HG03064 (cell line): ENCODE measurements at regions not wholly inside any gene's neighbourhood (a gene's known extent, or its start where the extent isn't known, plus 50 kb on each side); places are given as distances from the start of the nearest gene placed in this dataset.
"Not testable (repeated sequence)": the region's sequence is repeated elsewhere in the genome, so short reads cannot be mapped to it uniquely, and the experiment has no call there.

ENCODE experiments used
- ATAC-seq: cut with Tn5 transposase; IDR thresholded peaks from one replicate; pipeline ENCODE4 v1.9.1; 2021; ENCODE audit warnings: low read depth; ENCODE audit not compliant: unreplicated experiment

DNA sequence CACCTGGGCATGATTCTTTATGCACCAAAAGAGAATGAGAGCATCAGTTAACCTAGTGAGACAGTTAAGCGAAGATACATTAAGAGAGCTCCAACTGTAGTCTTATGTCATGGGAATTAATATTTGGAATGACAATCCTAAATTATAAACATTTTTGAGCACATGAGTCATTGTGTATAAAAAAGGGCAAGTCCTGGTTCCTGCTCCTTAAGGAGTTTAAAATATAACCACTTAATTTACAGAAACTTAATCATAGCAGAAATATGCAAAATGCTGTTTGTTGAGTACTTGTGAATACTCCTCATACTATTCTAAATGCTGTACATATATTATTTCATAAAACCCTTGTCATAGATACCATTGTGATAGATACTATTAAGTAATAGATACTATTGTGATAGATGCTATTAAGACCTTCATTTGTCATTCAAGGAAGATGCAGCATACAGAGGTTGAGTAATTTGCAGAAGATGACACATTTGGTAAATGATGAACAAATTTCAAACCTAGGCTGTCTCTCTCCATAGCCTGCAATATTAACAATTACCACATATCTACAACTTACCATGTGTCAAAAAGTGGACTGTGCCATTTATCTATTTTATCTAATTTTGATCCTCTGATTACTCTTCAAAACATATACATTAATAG, 301.0 kb downstream of the TBC1D4 start:
- no peak for ATAC-seq

DNA sequence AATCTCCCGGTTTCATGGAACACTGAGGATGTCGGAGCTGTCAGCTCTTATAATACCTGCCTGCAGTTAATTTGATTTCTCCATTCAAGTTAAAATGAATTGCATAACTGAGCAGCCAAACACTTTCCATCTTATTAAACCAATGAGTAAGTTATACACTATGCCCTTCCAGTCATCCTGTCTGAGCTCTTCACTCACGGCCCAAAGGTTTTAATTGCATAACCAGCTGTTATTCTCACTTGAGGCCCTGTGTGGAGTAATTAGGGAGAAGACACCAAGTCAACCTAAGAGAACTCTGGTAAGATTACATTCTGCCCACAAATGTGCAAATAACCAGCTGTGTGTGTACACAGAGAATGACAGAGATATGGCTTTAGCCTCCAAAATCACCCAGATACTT, 303.5 kb downstream of the TBC1D4 start:
- no peak for ATAC-seq

DNA sequence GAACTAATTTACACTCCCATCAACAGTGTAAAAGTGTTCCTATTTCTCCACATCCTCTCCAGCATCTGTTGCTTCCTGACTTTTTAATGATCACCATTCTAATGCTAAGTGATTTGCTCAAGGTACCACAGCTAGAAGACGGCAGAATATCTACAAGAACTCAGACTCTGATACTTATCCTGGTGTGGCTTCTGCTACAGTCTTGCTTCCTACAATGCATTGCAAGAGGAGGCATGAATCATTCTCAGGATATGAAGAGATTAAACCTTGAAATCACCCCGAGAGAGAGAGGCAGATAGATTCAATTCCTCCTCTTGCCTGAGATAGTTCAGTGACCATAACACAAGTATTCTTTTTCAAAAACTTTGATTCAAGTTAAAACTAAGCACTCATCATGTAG, 306.4 kb downstream of the TBC1D4 start:
- ATAC-seq = no peak

DNA sequence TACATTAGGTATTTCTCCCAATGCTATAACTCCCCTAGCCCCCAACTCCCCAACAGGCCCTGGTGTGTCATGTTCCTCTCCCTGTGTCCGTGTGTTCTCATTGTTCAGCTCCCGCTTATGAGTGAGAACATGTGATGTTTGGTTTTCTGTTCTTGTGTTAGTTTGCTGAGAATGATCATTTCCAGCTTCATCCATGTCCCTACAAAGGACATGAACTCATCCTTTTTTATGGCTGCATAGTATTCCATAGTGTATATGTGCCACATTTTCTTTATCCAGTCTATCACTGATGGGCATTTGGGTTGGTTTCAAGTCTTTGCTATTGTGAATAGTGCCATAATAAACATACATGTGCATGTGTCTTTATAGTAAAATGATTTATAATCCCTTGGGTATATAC, 306.9 kb downstream of the TBC1D4 start:
- not testable (repeated sequence) for ATAC-seq

DNA sequence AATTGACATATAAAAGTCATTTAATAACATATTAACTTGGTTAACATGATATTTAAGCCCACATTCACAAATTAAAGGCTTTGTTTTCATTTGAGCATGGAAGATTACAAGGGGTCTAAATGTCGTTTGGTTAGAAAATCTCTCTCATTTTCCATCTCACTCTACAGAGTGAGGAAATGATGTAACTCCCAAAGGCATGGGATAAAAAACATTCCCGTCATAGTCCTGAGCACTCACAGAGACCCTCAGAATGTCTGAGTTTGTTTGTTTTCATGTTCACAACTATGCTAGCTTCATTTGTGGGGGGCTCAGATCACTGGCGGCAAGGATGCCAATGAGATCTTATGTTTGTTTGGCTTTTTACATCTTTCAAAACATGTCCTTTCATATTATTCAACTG, 307.5 kb downstream of the TBC1D4 start:
- ATAC-seq = no peak

DNA sequence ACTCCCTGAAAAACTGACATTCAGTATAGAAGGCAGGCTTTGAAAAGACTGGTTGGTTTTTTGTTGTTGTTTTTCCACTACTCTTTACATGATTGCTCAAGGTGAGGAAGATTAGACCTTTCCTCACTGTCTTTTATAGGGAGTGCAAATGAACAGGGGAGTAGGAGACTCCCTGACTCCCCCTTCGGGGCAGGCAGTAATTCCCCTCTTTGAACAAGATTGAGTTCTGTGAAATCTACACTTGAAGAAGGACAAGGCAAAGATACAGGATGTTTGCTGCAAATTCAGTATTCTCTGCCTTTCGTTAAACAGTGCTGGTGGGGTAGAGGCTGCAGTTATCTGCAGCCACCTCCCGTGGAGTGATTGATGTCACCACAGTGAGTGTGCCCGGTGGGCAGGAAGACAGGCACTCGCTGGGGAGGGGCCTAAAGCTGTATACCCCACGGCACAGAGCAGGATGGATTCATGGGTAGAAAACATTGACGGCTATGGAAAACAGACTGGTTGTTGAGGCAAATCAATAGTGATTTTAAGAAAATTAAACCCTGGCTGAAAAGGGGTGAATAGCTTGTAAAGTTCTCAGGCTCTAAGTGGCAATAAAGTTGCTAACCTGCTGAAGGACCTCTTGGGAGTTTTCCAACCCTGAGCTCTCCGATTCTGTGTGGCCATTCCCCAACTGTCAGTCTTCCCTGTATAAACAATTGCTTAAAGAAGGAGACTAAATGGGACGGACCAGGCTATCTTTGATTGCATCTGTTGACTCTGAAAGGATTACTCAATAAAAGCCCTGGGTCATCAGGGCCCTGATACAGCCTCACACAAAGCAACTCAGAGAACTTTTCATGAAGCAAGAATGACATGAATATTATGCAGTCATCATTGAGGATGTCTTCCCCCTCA, 308.3 kb downstream of the TBC1D4 start:
- ATAC-seq = no peak

DNA sequence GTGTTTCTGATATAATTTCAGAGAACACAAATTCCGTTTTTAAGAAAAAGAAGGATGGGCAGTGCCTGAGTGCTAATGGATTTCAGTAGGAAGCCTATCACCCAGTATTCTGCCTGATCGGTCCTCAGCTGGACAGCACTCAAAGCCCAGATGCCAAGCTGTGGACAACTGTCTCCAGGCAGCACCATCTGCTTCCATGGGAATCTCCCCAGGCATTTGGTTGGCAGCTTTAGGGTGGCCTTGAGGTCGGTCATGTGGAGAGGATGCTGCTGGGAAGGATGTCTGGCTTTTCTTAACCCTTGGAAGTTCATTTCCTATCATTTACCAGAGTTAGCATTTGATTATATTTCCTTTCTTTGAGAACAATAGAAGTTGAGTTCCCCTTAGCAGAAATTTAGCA, 311.7 kb downstream of the TBC1D4 start:
- ATAC-seq = no peak

DNA sequence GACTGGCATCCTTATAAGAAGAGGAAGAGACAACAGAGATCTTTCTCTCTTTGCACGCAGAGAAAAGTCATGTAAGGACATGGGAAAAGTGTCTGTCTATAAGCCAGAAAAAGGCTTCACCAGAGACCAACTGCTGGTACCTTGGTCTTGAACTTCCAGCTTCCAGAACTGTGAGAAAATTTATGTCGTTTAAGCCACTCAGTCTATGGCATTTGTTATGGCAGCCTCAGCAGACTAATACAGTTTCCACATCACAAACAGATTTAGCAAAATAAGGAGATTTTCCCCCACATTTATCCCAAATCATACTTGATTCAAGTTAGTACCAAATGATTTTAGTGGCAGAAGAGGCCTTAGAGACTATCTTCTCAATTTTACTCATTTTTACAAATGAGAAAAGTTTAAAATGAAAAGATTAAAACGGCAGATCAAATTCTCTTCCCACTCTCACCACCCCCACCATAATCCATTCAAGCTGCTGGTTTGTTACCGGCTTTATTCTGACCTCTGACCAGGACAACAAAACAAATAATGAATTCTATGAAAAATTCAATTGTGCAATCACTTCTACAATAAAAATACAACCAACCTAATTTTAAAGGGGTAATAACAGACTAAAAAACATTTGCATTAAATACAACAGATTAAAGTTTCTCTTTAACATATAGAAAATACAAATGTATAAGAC, 316.3 kb downstream of the TBC1D4 start:
- ATAC-seq = no peak

DNA sequence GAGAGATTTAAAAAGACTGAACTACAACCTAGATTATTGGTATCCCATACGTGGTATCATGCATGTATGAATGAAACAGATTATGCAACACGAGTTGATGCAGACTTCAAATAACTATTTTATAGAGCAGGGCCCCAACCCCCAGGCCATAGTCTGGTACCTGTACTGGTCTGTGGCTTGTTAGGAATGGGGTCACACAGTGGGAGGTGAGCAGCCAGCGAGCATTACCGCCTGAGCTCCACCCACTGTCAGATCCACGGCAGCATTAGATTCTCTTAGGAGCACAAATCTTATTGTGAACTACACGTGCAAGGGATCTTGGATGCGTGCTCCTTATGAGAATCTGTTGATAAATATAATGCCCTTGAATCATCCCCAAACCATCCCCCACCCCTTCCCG, 320.2 kb downstream of the TBC1D4 start:
- no peak for ATAC-seq

DNA sequence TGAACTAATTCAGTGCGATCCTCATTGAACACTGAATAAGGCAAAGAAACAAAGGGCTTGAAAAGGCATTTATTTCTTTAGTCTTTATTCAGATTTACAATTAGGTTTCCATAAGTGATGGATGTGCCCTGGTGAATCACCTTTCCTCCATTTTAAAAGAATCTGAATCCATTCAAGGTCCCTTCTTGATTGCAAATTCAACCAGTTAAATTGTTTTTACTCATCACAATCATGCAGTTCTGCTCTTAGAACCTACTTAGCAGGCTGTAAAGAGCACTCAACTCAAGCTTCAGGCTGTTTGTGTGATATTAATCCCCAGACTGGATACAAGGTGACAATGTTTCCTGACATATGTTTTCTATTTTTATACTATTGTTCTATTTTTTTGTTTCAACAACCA, 321.0 kb downstream of the TBC1D4 start:
- ATAC-seq = no peak

DNA sequence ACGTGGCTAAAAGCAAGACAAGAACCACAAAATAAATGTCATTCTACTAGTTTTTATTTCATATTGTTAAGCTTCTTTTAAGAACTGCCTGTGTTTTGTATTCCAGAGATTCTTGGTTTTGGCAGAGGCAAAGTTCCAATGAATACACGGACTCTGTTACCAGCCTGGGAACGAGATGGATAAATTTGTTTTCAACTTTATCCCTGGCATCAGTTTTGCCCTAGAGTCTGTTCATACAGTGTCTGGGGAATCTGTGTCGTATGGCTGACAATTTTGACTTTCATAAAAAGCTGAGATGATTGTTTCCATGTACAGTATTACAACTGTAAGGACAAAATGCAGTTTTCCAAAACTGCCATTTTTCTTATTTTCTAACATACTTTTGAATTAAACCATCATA, 327.6 kb downstream of the TBC1D4 start:
- ATAC-seq = no peak

DNA sequence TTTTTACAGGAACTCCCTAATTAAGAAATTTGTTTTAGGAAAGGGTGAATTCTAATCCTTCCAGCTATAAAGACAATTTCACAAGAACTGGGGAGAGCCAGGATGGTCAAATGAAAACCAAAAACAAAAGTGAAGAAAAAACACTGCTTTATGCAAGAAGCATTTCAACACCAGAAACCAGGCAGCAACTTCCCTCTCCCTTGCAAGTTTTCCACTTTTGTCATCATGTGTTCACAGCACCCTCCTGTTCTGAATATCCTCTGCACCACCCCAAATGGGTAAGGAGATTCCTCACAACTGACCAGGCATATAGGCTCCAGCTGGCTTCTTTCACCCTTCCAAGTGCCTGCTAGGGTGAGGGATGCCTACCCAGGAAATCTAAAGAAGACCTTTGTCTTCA, 328.1 kb downstream of the TBC1D4 start:
- ATAC-seq = no peak

DNA sequence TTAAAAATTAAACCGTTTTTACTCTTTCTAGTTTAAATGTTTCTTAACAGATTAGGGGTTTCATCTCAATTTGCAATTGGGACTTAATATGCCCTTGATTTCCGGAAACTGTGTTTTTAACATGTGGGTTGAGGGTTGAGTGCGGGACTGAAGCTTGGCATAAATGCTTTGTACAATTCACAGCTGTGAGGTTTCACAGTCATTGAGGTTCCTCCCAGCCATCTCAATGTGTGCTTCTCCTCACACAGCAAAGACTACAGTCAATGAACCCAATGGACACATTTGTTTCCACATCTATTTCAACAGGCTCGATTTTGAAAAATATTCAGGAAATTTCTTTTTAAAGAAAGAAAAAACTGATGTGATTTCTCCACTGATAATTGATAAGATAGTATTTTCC, 328.6 kb downstream of the TBC1D4 start:
- ATAC-seq = no peak

DNA sequence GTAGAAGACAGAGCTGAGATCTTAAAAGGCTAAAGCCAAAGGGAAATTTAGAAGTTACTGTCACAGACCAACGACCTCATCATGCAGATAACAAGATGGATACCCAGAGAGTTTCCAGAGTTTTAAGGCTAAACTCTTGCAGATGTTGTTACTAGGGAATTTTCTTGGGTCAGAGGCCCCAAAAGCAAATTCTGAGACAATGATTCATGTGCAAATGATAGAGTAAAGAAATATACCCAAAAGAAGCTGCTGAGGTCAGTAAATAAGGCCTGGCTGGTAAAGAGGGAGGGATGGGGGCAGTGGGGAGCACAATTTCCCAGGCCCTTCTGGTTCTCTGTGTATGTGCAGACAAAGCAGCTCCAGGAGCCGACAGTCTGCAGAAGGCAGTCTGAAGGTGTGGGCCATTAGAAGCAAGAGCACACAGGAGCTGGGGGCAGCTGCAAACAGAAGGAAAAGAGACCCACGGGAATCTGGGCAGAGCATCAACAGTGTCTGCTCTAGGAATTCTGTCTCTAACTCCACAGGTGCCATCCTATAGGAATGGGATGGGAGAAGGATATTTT, 330.8 kb downstream of the TBC1D4 start:
- no peak for ATAC-seq

DNA sequence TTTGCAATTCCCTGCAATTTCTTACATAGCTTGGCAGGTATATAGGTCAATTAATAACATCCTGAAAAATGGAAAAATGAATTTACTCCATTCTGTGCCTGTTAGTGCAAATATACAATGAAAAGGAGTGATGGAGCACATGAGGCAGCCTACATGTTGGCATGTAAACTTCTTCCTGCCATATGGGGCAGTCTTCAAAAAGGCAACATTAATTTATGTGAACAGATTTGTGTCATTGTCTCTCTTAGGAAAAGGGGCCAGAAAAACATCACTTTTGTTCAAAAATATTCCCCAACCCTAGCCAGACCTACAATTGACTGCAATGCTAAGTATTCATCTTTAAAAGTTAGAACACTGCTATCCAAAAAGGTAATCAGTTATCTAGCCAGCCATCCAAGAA, 332.2 kb downstream of the TBC1D4 start:
- ATAC-seq = no peak

DNA sequence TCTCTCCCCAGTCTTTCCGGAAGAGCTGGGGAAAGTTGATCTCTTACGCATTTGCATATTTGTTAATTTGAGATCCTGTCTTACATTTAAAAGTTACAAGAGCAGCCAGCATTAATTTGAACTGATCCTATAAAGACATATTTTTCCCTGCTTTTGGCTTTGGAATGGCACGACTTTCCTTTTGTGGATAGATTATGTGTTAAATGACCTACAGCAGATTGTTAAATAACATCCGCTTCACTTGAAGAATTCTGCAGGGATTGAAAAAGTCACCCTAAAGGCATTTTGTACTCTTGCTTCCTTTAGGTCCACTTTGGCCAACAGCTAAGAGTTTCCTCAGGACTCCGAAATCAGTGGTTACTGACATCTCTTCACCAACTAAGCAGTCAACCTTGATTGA, 334.0 kb downstream of the TBC1D4 start:
- no peak for ATAC-seq

DNA sequence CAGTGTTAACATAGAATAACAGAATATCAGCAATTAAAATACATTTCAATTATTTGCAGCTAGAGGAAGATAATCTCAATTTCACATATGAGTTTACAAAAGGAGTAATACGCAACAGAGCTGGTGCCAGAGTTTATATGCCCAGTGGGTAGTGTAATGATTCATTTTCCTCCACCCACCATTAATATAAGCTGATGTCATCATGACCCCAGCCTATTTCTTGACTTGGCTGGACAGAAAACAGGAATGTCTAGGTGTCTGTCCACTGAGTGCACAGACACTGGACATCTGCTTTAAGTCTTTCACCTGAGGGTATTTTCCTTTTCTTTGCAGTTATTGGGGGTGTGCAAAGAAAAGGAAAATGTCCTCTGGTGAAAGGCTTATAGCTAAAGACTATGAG, 335.5 kb downstream of the TBC1D4 start:
- ATAC-seq = no peak

DNA sequence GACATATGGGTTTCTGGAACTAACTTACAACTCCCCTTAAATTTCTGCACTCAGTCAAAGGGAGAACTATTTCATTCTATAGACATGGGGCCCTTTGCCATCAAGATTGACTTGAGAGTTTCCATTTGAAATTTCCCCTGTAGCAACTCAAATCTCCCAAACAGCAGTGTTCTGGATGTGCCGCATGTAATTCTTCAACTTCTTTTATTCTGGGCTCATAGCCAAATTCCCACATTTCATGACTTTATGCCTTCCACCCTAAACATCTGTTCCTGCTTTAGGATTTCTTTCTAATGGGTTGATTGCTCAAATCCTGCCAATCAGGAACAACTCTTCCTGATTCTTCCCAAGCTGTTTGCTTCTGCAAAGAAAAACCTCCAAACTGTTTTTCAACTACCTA, 336.0 kb downstream of the TBC1D4 start:
- no peak for ATAC-seq

DNA sequence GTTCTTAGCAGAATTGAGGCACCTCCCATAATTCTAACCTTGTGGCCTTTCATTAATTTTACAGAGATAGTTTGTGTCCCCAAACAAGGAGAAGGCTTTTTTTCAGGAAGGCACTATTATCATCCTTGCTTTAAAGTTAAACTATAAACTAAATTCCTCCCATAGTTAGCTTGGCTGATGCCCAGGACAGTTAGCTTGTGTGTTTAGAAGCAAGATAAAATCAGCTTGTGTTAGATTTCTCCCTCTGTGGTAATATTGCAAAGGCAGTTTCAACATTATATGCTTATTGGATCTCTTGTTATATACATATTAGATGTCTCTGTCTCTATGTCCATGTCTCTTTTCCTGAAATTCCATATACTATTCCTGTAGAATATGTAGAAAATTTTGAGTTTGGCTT, 342.7 kb downstream of the TBC1D4 start:
- ATAC-seq = no peak

DNA sequence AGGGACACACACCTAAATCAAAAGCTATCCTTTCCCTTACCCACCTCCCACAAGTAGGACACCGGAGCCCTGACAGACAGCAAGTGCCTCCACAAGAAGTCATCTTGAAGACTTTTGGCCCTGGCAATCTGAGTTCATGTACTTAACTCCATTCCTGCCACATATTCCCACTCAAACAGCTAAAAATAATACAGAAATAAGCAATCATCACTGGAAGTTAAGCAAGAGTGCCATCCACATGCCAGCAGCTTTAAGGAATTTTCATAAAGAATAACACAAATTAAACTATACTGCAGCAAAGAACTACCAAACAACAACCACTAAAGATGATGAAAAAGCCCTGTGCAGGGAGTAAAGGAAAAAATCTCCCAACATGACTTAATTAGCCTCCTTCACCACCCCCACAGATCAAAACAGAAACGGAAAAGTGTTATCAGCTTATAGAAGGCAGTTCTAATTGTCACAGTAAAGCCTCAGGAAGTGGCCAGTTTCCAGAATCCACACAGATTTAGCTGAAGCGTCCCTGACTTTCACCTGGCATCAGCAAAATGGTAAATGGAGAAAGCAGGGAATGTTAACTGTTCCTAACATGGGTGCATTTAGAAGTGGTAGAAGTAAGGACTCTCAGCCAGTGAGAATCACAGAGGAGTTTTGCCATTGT, 343.9 kb downstream of the TBC1D4 start:
- ATAC-seq = no peak

DNA sequence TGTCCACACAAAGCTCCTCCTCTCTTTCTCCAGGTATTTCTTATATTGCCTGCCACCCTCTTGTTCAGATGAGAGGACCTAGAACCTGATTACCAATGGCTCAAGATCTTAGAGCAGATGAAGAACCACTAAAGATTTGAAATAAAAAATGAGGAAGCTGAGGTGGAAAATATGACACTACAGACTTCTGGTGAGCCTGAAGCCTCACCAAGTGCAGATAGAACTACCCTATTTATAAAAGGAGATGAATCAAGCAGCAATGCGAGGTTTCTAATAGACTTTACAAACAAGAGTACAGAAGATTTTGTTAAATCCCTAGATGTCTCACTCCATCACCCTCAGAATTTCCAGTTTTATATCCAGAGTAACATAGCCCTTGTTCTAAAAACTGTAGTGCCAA, 345.8 kb downstream of the TBC1D4 start:
- ATAC-seq = no peak
